ENCODE measurements at regions not wholly inside any gene's neighbourhood (a gene's known extent, or its start where the extent isn't known, plus 50 kb on each side); places are given as distances from the start of the nearest gene placed in this dataset.

- TF ChIP-seq GATA2 (IDR thresholded peaks at IDR 0.05; ENCODE audit: low read depth, low read length): no peak
- no peak for TF ChIP-seq GATA3 (IDR thresholded peaks at IDR 0.05; ENCODE audit: low read depth, low read length)
Observed at GRCh38 chr2:163281717-163282116, 443.1 kb upstream of the KCNH7 start.

All from SH-SY5Y (cell line).